Panc1 (cell line): ENCODE measurements at regions not wholly inside any gene's neighbourhood (a gene's known extent, or its start where the extent isn't known, plus 50 kb on each side); places are given as distances from the start of the nearest gene placed in this dataset.

Source experiments
- POLR2AphosphoS5 ChIP-seq: IDR thresholded peaks from 2 replicates; pipeline ENCODE4 v1.6.1; 2012; ENCODE audit warnings: mild to moderate bottlenecking, low read depth, low read length, moderate library complexity
- REST ChIP-seq, 2 experiments: IDR thresholded peaks; 2 replicates each; pipeline ENCODE4 v1.6.1; 2011 to 2012; ENCODE audit warnings: low read depth in 2 of 2, control low read depth in 1 of 2, low read length in 1 of 2, mild to moderate bottlenecking in 1 of 2, moderate library complexity in 1 of 2; ENCODE audit not compliant: insufficient read depth in 1 of 2
- TF ChIP-seq, protein P1 (sequence below): fragments of 450-650 bp; IDR thresholded peaks from 2 replicates; pipeline ENCODE4 v1.5.1; 2017; ENCODE audit warnings: mild to moderate bottlenecking

- TF ChIP-seq, protein P1, sequence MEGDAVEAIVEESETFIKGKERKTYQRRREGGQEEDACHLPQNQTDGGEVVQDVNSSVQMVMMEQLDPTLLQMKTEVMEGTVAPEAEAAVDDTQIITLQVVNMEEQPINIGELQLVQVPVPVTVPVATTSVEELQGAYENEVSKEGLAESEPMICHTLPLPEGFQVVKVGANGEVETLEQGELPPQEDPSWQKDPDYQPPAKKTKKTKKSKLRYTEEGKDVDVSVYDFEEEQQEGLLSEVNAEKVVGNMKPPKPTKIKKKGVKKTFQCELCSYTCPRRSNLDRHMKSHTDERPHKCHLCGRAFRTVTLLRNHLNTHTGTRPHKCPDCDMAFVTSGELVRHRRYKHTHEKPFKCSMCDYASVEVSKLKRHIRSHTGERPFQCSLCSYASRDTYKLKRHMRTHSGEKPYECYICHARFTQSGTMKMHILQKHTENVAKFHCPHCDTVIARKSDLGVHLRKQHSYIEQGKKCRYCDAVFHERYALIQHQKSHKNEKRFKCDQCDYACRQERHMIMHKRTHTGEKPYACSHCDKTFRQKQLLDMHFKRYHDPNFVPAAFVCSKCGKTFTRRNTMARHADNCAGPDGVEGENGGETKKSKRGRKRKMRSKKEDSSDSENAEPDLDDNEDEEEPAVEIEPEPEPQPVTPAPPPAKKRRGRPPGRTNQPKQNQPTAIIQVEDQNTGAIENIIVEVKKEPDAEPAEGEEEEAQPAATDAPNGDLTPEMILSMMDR: no peak
- TF ChIP-seq REST (IDR thresholded peaks at IDR 0.05; ENCODE audit: insufficient read depth in 1 of 2, low read depth in 2 of 2, low read length in 1 of 2) (no peak), POLR2AphosphoS5 (no peak)
Measured at GRCh38 chr18:67043276-67043675, 439.4 kb upstream of the CDH19 start.
